HK-2 (cell line): ENCODE measurements at regions not wholly inside any gene's neighbourhood (a gene's known extent, or its start where the extent isn't known, plus 50 kb on each side); places are given as distances from the start of the nearest gene placed in this dataset.
"Not testable (repeated sequence)": the region's sequence is repeated elsewhere in the genome, so short reads cannot be mapped to it uniquely, and the experiment has no call there.

Source experiments
- DNase-seq: peaks from one replicate; pipeline ENCODE4 v3.0.0-alpha.2; 2018; ENCODE audit not compliant: unreplicated experiment

DNA sequence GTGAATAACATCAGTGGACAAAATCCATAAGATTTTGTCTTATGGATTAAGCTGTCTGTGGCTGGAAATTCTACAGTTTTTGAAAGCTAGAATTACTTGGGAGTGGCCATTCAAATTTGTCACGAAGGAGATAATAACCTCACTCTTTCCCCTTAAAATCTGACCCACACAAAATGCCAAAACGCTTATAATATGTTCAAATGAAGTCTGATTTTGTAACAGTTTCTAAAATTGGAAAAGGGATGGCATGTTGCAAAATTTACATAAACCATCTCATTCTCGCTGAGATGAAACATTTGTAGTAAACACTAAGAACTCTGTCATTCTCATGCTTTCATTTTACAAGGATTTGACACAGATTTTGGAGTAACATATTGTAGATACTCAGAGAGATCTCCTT is 112.7 kb downstream of the GJA1 start:
- DNase-seq: no peak

DNA sequence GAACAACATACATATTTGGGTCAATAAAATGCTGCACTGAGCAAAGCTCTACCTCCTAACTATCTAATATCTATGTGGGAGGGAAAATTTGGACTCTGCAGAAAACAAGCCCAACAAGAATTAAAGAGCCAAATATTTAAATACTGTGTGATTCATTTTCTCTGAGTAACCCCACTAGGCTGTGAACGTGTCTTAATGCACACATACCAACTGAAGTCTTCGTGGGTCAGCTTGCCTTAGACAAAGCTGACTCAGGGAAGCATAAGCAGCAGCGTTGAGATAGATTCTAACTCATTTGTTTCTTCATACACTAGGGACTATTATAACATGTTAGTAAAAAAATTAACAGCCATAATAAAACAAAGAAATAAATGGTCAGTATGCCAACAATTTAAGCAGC is 114.3 kb downstream of the GJA1 start:
- no peak for DNase-seq

DNA sequence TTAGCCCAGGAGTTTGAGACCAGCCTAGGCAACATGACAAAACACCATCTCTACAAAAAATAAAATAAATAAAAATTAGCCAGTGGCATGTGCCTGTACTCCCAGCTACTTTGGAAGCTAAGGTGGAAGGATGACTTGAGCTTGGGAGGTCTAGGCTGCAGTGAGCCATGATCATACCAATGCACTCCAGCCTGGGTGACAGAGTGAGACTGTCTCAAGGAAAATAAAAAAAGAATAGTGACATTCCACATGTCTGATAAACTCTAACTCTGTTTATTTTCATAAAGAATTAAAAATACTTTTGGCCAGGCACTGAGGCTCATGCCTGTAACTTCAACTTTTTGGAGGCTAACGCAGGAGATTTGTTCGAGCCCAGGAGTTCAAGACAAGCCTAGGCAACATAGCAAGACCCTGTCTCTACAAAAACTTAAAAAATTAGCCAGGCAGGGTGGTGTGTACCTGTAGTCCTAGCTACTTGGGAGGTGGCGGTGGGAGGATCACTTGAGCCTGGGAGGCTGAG is 115.1 kb downstream of the GJA1 start:
- no peak for DNase-seq

DNA sequence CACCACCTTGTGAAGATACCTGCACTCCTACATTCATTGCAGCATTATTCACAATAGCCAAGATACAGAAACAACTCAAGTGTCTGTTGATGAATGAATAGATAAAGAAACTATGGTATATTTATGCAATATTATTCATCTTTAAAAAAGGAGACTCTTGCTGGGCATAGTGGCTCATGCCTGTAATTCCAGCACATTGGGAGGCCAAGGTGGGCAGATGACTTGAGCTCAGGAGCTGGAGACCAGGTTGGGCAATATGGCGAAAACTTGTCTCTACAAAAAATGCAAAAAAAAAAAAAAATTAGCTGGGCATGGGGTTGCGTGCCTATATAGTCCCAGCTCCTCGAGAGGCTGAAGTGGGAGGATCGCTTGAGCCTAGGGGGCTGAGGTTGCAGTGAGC is 119.8 kb downstream of the GJA1 start:
- DNase-seq: no peak

GRCh38 chr6:121556149-121556548 is 120.7 kb downstream of the GJA1 start:
- DNase-seq: not testable (repeated sequence)

DNA sequence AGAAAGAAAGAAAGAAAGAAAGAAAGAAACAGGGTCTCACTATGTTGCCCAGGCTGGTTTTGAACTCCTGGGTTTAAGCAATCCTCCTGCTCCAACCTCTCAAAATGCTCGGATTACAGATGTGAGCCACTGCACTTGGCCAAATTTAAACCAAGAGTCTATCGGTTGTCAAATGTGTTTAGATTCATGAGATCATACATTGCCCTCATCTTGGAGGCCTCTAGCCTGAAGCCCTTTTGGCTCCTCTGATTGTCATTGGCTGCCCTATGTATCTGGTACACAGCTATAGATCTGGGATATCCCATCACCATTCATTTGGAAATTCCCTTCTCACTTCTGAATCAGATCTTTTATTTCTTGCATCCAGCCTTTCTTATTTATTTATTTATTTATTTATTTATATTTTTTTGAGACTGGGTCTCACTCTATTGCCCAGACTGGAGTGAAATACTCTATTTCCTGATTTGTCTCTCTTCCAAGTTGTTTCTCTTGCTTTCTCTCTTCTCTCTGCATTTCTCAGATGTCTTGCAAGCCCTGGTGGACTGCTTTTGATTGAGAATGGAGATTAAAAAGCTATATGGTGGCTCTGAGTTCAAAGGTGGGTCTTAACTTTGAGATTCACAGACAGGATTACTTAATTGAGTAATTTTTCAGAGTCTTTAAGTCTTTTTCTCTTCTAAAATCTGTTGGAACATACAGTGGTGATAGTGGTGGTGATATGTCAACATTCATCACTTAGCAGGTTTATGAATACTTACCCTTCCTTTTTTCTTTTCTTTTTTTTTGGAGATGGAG is 121.9 kb downstream of the GJA1 start:
- no peak for DNase-seq

DNA sequence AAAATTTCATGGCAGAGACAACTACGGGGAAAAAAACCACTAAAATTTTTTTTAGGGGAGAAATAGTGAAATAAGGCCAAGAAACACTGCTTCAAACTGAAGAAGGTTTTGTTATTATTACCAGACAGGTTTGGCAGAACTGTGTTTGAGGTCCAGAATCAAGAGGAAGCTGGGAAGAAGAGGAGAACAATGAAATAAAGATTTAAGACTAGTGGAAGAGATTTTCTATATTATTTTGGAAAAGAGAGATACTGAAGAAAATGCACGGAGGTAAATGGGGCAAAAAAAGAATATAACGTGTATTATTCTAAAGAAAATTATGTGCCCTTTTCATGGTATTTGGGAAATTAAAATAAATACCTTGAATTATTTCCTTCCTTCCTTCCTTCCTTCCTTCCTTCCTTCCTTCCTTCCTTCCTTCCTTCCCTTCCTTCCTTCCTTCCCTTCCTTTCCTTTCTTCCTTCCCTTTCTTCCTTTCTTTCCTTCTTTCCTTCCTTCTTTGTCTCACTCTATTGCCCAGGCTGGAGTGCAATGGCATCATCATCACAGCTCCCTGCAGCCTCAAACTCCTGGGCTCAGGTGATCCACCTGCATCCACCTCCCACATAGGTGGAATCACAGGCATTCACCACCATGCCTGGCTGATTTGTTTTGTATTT is 124.3 kb downstream of the GJA1 start:
- DNase-seq: no peak

DNA sequence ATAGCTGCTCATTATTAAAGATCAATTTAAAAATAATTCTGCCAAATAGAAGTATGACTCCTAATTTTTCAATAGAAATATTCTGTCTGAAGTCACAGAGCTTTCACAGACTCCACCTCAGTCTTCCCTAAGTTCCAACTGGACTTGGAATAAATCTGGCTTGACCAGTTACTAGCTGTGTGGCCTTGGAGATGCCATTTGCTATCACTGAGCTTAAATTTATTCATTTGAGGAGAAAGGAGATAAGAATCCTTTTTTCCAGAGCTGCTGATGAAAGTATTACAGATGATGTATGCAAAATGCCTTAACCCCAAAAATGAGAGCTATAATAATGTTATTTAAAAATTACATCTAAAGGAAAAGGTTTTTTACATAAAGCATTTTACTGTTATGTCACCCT is 125.0 kb downstream of the GJA1 start:
- DNase-seq: no peak

GRCh38 chr6:121563286-121563685 is 127.8 kb downstream of the GJA1 start:
- no peak for DNase-seq

DNA sequence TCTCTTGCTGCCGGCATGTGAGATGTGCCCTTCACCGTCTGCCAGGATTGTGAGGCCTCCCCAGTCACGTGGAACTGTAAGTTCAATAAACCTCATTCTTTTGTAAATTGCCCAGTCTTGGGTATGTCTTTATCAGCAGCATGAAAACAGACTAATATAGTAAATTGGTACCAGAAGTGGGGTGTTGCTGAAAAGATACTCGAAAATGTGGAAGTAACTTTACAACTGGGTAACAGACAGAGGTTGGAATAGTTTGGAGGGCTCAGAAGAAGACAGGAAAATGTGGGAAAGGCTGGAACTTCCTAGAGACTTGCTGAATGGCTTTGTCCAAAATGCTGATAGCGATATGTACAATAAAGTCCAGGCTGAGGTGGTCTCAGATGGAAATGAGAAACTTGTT is 129.1 kb downstream of the GJA1 start:
- not testable (repeated sequence) for DNase-seq

DNA sequence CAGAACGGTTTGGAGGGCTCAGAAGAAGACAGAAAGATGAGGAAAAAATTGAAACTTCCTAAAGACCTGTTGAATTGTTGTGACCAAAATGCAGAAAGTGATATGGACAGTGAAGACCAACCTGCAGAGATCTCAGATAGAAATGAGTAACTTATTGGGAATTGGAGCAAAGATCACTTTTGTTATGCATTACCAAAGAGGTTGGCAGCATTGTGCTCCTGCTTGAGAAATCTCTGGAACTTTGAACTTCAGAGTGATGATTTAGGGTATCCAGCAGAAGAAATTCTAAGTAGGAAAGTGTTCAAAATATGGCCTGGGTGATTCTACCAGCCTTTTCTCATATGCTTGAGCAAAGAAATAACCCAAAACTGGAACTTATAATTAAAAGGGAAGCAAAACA is 136.0 kb downstream of the GJA1 start:
- no peak for DNase-seq

DNA sequence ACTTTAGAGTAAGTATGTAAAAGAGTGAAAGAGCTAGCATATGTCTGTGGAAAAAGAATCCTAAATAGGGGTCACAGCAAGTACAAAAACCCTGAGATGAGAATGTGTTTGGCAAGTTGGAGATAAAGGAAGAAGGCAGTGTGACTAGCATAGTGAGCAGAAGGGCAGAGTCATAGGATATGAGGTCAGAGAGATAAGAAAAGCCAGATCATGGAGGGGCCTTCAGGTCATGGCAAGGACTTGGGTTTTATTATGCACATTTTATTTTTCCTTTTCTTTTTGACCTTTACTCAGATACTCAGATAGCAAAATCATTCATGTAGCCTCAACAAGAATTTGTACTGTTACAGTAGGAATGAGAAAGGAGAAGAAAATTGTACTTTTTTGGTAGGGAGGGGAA is 138.0 kb downstream of the GJA1 start:
- no peak for DNase-seq

DNA sequence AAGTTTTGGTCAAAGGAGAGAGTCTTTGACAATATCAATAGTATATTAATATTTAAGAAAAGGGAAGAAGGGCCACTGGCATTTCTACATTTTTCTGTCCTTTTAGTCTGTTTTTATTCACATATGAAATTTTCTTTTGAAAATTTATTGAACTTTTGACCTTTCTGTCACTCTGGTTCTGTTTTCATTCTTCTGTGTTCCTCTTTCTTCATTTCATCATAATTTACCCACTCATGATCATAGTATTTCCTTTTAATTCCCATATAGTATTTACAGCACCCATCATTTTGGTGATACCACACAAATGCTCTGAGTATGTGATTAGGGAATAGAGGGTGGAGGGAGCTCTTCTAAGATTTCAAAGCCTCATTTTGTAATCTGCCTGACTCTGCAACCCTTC is 142.8 kb downstream of the GJA1 start:
- no peak for DNase-seq

DNA sequence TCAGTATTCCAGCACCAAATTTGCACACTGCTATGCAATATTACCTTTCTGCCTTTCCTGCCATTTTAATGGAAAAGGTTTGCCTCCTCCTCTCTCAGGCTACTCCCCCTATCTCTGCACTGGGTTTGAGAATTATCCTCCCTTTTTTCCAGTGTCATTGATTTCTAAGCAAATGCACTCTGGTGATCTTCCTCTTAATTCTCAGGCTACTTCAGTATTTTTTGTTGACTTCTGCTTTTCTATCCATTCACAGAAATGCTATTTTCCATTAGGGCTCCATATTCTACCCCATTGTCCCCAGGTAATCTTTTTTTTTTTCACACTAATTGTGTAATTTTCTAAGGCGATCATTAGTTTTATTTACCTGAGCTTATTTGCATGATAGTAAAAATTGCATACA is 144.0 kb downstream of the GJA1 start:
- no peak for DNase-seq

- DNase-seq: no peak
Measured at GRCh38 chr6:121581327-121581726, 145.9 kb downstream of the GJA1 start.

DNA sequence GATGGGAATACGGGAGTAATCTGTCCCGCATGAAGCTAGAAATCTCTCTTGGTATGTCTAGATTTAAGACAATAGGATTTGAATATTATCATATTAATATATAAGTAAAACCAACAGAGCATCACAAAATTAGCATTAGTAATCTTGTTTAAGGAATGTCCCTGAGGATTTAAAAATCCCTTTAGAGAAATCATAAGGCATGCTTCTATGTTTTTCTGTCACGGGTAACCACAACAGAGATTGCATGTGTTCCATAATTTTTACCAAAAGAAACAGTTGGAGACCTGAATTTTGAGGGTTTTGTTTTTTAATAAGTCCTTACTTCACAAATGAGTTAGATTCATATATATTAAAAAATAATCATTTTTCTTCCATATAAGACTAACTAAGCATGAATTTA is 146.8 kb downstream of the GJA1 start:
- no peak for DNase-seq

DNA sequence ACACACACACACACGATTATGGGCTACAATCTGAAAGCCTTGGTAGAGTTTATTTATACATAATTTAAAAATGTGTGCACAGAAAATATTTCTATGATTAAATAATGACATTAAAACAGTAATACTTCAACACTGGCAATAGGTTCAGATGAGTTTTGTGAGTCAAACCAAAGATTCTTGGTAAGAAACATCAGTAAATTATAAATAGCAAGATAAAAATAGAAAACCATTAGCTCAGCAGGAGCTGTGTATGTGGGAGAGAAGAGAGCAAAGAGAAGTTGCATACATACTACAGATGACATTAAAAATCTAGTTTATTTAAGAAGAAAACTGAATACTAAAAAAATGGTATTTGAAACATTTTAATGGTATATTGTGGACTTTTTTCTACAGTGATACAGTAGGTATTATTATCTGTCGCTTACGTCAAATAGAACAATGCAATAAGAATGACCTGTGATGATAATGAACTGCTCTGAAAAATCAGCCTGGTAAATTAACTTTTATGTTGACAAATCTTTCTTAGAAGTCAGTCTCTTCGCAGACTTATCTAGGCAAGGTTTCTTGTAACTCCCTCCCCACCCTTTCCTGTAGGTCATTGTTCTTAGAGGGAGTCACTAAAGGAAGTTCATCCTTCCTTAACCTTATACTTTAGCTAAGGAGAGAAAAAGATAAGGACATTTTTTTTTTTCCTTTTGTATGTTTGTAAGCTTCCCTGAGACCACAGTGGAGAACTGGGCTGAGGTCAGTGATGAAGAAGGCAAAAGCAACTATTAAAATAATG is 149.3 kb downstream of the GJA1 start:
- DNase-seq: no peak

DNA sequence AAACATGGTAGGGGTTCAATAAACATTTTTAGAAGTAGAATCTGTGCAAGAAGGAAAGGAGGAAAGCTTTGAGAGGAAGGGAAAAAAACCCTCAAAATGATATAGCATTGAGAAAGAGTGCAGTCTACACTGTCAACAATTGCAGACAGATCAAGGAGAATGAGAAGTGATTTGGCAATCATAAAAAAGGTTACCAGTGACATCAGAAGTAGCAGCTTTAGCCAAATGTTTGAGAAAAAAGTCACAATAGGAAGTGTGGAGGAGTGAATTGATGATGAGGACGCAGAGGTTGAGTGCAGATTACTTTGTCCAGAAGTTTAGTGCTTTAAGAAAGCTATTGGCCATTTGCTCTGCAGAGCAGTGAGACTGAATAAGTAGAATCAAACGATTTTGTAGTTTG is 155.0 kb downstream of the GJA1 start:
- no peak for DNase-seq

GRCh38 chr6:121590916-121591315 is 155.5 kb downstream of the GJA1 start:
- DNase-seq: no peak

DNA sequence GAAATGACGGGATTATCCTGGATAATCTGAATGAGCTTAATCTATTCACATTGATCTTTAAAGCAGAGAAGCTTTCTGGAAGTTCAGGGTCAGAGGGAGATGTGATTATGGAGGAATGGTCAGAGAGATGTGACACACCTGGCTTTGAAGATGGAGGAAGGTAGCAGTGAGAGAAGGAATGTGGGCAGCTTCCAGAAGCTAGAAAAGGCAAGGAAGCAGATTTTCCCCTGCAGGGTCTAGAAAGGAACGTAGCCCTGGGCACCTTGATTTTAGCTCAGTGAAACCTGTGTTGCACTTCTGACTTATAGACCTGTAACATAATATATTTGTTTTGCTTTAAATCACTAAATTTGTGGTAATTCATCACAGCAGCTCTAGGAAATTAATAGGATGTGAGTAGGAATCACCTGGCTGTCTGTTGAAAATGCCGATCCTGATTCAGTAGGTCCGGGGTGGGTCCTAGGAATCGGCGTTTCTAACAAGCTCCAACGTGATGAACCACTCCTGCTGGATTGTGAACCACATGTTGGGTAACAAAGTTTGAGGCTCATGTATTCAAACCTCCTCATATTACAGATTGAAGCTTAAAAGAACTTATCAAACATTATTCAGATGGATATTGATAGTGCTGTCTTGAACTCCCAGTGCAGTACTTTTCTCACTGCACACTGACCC is 157.0 kb downstream of the GJA1 start:
- no peak for DNase-seq

DNA sequence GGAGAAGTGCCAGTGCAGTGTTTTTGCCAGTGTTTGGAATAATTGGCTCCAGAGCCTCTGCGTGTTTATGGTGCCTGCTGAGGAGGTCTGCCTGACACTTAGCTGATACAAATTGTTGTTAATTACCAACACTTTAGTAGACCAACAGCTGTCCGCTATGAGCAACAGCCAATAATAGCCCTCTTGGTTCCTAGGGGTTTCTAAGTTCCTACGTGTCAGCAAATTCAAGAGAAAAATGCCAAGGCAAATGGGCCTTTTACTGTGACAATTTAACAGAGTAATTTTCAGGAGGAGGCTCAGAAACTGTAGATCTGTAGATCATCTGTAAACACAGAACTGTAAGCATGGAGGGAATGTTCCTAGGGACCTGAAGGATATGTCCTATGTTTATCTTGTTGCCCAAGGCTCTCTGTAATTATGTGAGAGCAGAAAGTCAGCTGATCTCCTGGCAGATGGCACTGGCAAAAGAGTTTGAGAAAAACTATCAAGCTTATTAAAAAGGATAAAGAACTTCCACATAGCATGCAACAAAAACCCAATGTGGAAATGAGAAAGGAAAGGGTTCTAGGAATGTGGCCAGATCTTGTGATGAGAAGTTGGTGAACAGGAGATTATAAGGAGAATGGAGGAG is 157.7 kb downstream of the GJA1 start:
- DNase-seq: no peak

DNA sequence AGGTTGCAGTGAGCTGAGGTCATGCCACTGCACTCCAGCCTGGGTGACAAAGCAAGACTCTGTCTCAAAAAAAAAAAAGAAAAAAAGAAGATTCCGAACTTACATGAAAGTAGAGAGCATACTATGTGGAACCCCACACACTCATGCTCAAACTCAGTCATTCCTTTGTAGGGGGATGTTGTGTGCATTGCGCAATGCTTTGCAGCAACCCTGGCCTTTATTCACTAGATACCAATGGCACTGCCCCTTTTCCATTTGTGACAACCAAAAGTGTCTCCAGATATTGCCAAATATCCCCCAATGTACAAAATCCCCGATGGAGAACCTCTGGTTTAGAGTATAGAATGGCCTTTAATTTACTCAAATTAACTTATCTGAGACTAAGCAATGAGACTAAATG is 158.6 kb downstream of the GJA1 start:
- DNase-seq: no peak
